ENCODE measurements at regions not wholly inside any gene's neighbourhood (a gene's known extent, or its start where the extent isn't known, plus 50 kb on each side); places are given as distances from the start of the nearest gene placed in this dataset.

GRCh38 chr14:56002876-56003625 lies 115.2 kb upstream of the PELI2 start:
- Histone ChIP-seq H3K4me1 (ENCODE audit: control insufficient read depth, extremely low read depth, insufficient read depth, low read length) (no peaks in the 10 kb centered on the region), H2AFZ (ENCODE audit: low read length) (no peak overlapping the region), H3K36me3 (ENCODE audit: control insufficient read depth, insufficient read depth, low read length) (no peaks in the 10 kb centered on the region), H3K9ac (ENCODE audit: insufficient read depth, low read length) (no peak overlapping the region), H3K4me2 (ENCODE audit: extremely low read depth, insufficient read depth, low read length) (no peak overlapping the region), H4K20me1 (ENCODE audit: control insufficient read depth, extremely low read depth, insufficient read depth, low read length) (no peaks in the 10 kb centered on the region), H3K27ac (ENCODE audit: insufficient read depth, low read length) (no peak overlapping the region), H3K79me2 (ENCODE audit: control insufficient read depth, insufficient read depth, low read length) (no peaks in the 10 kb centered on the region), H3K9me3 (ENCODE audit: control insufficient read depth, insufficient read depth, low read depth, low read length) (no peaks in the 10 kb centered on the region), H3K27me3 (ENCODE audit: control insufficient read depth, insufficient read depth, low read length) (no peaks in the 10 kb centered on the region), H3K4me3 (replicated peaks in 1 of 4; ENCODE audit: control extremely low read depth in 1 of 4, insufficient read depth in 1 of 4, low read depth in 3 of 4, low read length in 4 of 4) (no peak overlapping the region)
- TF ChIP-seq CTCF (conservative IDR thresholded peaks at IDR 0.05 in 1 of 2, IDR thresholded peaks at IDR 0.05 in 1 of 2; ENCODE audit: low read depth in 1 of 2, low read length in 2 of 2) = no peak
- TF ChIP-seq EZH2 (IDR thresholded peaks at IDR 0.05; ENCODE audit: low read length, missing control alignments) = no peak
- no peak for DNase-seq (ENCODE audit: low read depth in 2 of 2)

- TF ChIP-seq EZH2 (IDR thresholded peaks at IDR 0.05; ENCODE audit: low read length, missing control alignments) (no peak), CTCF (conservative IDR thresholded peaks at IDR 0.05 in 1 of 2, IDR thresholded peaks at IDR 0.05 in 1 of 2; ENCODE audit: low read depth in 1 of 2, low read length in 2 of 2) (no peak)
- H3K4me2 ChIP-seq (ENCODE audit: extremely low read depth, insufficient read depth, low read length) = peak overlapping the region; percentile 53
- peak overlapping the region; percentile 41 for H3K9ac ChIP-seq (ENCODE audit: insufficient read depth, low read length)
- H4K20me1 ChIP-seq (ENCODE audit: control insufficient read depth, extremely low read depth, insufficient read depth, low read length) = no peaks in the 10 kb centered on the region
- H2AFZ ChIP-seq (ENCODE audit: low read length) = no peak overlapping the region
- no peak for DNase-seq (ENCODE audit: low read depth in 2 of 2)
- no peaks in the 10 kb centered on the region for H3K4me1 ChIP-seq (ENCODE audit: control insufficient read depth, extremely low read depth, insufficient read depth, low read length)
- H3K4me3 ChIP-seq (replicated peaks in 1 of 4; ENCODE audit: control extremely low read depth in 1 of 4, insufficient read depth in 1 of 4, low read depth in 3 of 4, low read length in 4 of 4) = no peak overlapping the region
- H3K36me3 ChIP-seq (ENCODE audit: control insufficient read depth, insufficient read depth, low read length) = no peaks in the 10 kb centered on the region
- H3K79me2 ChIP-seq (ENCODE audit: control insufficient read depth, insufficient read depth, low read length) = no peaks in the 10 kb centered on the region
- H3K9me3 ChIP-seq (ENCODE audit: control insufficient read depth, insufficient read depth, low read depth, low read length) = no peaks in the 10 kb centered on the region
- H3K27me3 ChIP-seq (ENCODE audit: control insufficient read depth, insufficient read depth, low read length) = no peaks in the 10 kb centered on the region
- H3K27ac ChIP-seq (ENCODE audit: insufficient read depth, low read length) = peak overlapping the region; percentile 77
These were observed 113.9 kb upstream of the PELI2 start for GRCh38 chr14:56004323-56004722.

- peak overlapping the region; percentile 22 to 43 (median 34) for H3K4me3 ChIP-seq (replicated peaks in 1 of 4; ENCODE audit: control extremely low read depth in 1 of 4, insufficient read depth in 1 of 4, low read depth in 3 of 4, low read length in 4 of 4)
- peak; percentile 51 to 91 for DNase-seq (ENCODE audit: low read depth in 2 of 2)
- no peaks in the 10 kb centered on the region for H3K27me3 ChIP-seq (ENCODE audit: control insufficient read depth, insufficient read depth, low read length)
- H4K20me1 ChIP-seq (ENCODE audit: control insufficient read depth, extremely low read depth, insufficient read depth, low read length) = no peaks in the 10 kb centered on the region
- H2AFZ ChIP-seq (ENCODE audit: low read length) = peak overlapping the region; percentile 75
- H3K27ac ChIP-seq (ENCODE audit: insufficient read depth, low read length) = peak overlapping the region; percentile 77
- no peaks in the 10 kb centered on the region for H3K79me2 ChIP-seq (ENCODE audit: control insufficient read depth, insufficient read depth, low read length)
- H3K9me3 ChIP-seq (ENCODE audit: control insufficient read depth, insufficient read depth, low read depth, low read length) = no peaks in the 10 kb centered on the region
- H3K9ac ChIP-seq (ENCODE audit: insufficient read depth, low read length) = peak overlapping the region; percentile 41
- TF ChIP-seq EZH2 (IDR thresholded peaks at IDR 0.05; ENCODE audit: low read length, missing control alignments) = no peak
- TF ChIP-seq CTCF (conservative IDR thresholded peaks at IDR 0.05 in 1 of 2, IDR thresholded peaks at IDR 0.05 in 1 of 2; ENCODE audit: low read depth in 1 of 2, low read length in 2 of 2) = no peak
- H3K36me3 ChIP-seq (ENCODE audit: control insufficient read depth, insufficient read depth, low read length) = no peaks in the 10 kb centered on the region
- no peaks in the 10 kb centered on the region for H3K4me1 ChIP-seq (ENCODE audit: control insufficient read depth, extremely low read depth, insufficient read depth, low read length)
- peak overlapping the region; percentile 53 for H3K4me2 ChIP-seq (ENCODE audit: extremely low read depth, insufficient read depth, low read length)
These were observed 113.4 kb upstream of the PELI2 start for GRCh38 chr14:56004786-56005185.
